Heart left ventricle (tissue), 13 donors: ENCODE measurements at regions not wholly inside any gene's neighbourhood (a gene's known extent, or its start where the extent isn't known, plus 50 kb on each side); places are given as distances from the start of the nearest gene placed in this dataset.

Experiments used
- POLR2A ChIP-seq, 2 donors: fragments of 450-650 bp; IDR thresholded peaks; one replicate each; pipeline ENCODE4 v1.6.1; 2017; ENCODE audit warnings: antibody characterized with exemption in 2 of 2, mild to moderate bottlenecking in 2 of 2, moderate library complexity in 2 of 2
- TF ChIP-seq, protein P1 (sequence below), 12 donors: fragments of 200-600 bp; sonication (generic) in 4 of 12; IDR thresholded peaks; one replicate each; pipeline versions ENCODE4 v1.5.0 to v1.8.0; 2018 to 2022; ENCODE audit warnings: antibody characterized with exemption in 12 of 12, mild to moderate bottlenecking in 5 of 12
- donor health status: ischemic (EF 13 %, LVEDD 7.1; RV severe dilation, severe dysfunction).
- donor health status: DM: no; HTN: yes; CAD: no.
- donor health status: DM: no; HTN: no; CAD: no.
- donor health status: ischemic (EF 25% LVEDD 6.9; RV normal size, moderate dysfunction).
- donor health status: ischemic (EF 25% LVEDD 5.7; RV mildly dilated, moderate dysfunction).
- donor health status: ischemic (EF 35%, LVEDD 5.7; RV mildly dilated, moderate dysfunction).
- donor health status: nonischemic (EF 11% LVEDD 7.7; RV severe dilation, severe dysfunction).
- donor health status: DM: yes; HTN: yes; CAD: no.
- donor health status: PGD.
- donor health status: ischemic (EF 29% LVEDD 5.4; RV normal size, mild dysfunction).
- donor health status: nonischemic (EF 23%, LVEDD 6.1; RV moderate dilation, normal function).

DNA sequence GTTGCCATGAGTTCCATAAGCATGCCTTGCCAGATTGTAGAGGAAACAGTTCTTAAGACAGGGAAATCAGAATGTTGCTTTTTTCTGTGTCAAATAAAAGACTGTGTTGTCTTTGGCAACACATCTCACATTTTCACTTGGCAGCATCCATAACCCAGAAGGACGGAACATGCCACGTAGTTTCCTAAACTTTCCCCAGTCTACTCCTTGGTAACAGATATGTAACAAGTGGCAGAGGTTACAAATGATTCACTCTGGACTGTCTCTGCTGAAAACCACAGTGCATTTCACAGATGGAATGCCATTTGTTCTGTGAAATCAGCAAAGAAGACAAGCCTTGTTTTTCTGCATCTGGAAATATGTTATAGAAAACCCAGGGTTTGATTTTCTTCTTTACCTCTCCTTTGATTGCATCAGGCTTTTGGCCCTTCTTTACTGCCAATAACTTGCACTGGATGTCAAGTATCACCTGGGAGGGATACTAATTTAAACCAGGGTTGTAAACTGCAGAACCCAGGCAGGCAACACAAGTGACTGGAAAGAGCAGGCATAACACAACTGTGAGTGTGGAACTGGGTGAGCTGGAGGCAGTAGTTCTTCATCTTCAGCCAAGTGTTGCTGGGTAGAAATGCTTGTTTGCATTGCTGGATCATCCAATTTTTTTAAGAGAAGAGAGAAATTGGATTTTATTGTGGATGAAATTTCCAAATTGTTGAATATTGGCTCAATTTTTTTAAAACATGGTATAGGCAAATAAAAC is 124.4 kb upstream of the FOXB1 start:
- TF ChIP-seq POLR2A (IDR thresholded peaks at IDR 0.05) = no peak
- TF ChIP-seq, protein P1, sequence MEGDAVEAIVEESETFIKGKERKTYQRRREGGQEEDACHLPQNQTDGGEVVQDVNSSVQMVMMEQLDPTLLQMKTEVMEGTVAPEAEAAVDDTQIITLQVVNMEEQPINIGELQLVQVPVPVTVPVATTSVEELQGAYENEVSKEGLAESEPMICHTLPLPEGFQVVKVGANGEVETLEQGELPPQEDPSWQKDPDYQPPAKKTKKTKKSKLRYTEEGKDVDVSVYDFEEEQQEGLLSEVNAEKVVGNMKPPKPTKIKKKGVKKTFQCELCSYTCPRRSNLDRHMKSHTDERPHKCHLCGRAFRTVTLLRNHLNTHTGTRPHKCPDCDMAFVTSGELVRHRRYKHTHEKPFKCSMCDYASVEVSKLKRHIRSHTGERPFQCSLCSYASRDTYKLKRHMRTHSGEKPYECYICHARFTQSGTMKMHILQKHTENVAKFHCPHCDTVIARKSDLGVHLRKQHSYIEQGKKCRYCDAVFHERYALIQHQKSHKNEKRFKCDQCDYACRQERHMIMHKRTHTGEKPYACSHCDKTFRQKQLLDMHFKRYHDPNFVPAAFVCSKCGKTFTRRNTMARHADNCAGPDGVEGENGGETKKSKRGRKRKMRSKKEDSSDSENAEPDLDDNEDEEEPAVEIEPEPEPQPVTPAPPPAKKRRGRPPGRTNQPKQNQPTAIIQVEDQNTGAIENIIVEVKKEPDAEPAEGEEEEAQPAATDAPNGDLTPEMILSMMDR (IDR thresholded peaks at IDR 0.05) = no peak
